Effector memory CD8-positive, alpha-beta T cell (primary cell): ENCODE measurements at regions not wholly inside any gene's neighbourhood (a gene's known extent, or its start where the extent isn't known, plus 50 kb on each side); places are given as distances from the start of the nearest gene placed in this dataset.

Source experiments
- ATAC-seq: fragments of 150-1000 bp; cut with Tn5 transposase; replicated peaks from 2 replicates; pipeline ENCODE4 v1.10.0; 2021; ENCODE audit warnings: mild to moderate bottlenecking, moderate library complexity
- DNase-seq, 3 experiments: peaks; one replicate each; pipeline ENCODE4 v3.0.0; 2021
- H3K27ac Mint-ChIP-seq, 2 donors: one replicate each; pipeline ENCODE4 v1.8.0; 2022; ENCODE audit warnings: mild to moderate bottlenecking in 2 of 2, mixed read lengths in 2 of 2, moderate library complexity in 2 of 2
- H3K27me3 Mint-ChIP-seq, 2 donors: one replicate each; pipeline ENCODE4 v1.8.0; 2022; ENCODE audit warnings: mixed read lengths in 2 of 2
- H3K36me3 Mint-ChIP-seq: one replicate; pipeline ENCODE4 v1.8.0; 2022; ENCODE audit warnings: mild to moderate bottlenecking, moderate library complexity, mixed read lengths; ENCODE audit not compliant: insufficient read depth
- H3K4me1 Mint-ChIP-seq, 2 donors: one replicate each; pipeline ENCODE4 v1.8.0; 2022; ENCODE audit warnings: low read depth in 2 of 2, mixed read lengths in 2 of 2
- H3K4me3 Mint-ChIP-seq, 2 donors: one replicate each; pipeline ENCODE4 v1.8.0; 2022; ENCODE audit warnings: mild to moderate bottlenecking in 2 of 2, mixed read lengths in 2 of 2, moderate library complexity in 2 of 2
- H3K9me3 Mint-ChIP-seq, 2 donors: one replicate each; pipeline ENCODE4 v1.8.0; 2022; ENCODE audit warnings: mixed read lengths in 2 of 2

DNA sequence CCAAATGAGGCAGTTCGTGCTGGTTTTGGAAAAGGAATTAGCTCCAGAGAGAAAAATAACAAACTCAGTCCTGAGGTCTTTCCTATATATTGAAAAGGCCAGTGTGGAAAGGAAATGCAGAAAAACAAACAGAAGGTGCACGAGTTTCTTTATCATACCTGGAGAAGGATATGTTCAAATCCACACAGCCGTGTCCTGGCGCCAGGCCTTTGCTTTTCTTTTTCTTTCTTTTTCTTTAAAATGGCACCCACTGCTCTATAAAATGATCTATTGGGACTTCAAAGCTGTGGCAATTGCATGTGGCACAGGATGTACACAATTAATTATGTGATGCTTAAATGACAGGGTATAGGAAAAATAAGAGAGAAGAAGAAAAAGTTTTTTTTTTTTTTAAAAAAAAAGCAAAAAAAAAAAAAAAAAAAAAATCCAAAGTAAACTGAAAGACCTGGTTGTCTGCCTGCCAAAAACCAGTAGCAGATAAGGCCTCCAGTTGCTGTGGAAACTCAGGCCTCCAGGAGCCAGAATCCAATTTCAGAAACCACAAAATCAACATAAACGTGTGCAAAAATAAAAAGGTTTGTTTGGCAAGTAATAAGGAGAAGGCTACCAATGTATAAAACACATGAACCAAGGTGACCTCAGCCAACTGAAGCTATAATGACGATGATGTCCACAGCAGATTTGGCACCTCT lies 957.6 kb upstream of the SOX9 start:
- no peak overlapping the region for H3K4me3 Mint-ChIP-seq
- H3K36me3 Mint-ChIP-seq: no peaks in the 10 kb centered on the region

DNA sequence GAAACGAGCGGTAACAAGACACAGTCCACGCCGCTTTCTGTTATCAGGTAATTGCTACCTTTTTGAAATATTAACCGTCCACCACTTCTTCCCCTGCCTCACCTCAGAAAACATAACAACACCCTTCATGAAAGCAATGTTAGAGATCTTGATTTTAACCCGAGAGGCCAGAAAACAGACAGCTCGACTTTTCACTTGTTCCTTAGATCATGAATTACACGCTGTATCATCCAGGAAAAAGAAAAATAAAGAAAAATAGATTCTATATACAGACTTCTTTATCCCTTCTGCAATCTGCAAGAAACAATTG lies 957.1 kb upstream of the SOX9 start:
- Mint-ChIP-seq H3K9me3 (peaks cover 3 to 12% of the 10 kb centered on the region in 2 donors), H3K4me3 (no peak overlapping the region), H3K4me1 (no peaks in the 10 kb centered on the region), H3K27ac (no peak overlapping the region), H3K27me3 (no peaks in the 10 kb centered on the region), H3K36me3 (no peaks in the 10 kb centered on the region)
- DNase-seq (no peak), ATAC-seq (no peak)

More for the DNA sequence above, 957.6 kb upstream of the SOX9 start:
- Mint-ChIP-seq H3K27me3 (no peaks in the 10 kb centered on the region), H3K27ac (no peak overlapping the region), H3K9me3 (peaks cover 3 to 12% of the 10 kb centered on the region in 2 donors), H3K4me1 (no peaks in the 10 kb centered on the region)
- DNase-seq (no peak), ATAC-seq (no peak)

DNA sequence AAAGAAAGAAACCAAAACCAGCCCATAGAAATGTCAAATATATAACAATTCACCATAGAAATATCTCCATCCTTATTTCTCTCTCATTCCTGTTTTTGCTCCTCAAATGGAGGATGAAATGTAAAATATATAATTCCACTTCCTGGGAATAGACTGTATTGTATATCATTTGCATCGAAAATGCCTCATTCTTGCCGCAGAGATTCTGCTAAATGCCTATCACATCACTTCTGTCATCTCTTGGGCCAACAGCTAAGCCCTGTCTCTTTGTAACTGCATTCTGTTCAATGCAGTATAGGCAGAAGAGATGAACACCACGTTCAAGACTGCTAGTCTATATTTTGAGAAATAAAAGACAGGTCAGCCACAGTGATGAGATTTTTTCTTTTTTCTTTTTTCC lies 956.3 kb upstream of the SOX9 start:
- Mint-ChIP-seq H3K36me3 (no peaks in the 10 kb centered on the region), H3K27me3 (no peaks in the 10 kb centered on the region), H3K4me1 (no peaks in the 10 kb centered on the region), H3K9me3 (peaks cover 3 to 12% of the 10 kb centered on the region in 2 donors), H3K27ac (no peak overlapping the region), H3K4me3 (no peak overlapping the region)
- ATAC-seq (no peak), DNase-seq (no peak)

DNA sequence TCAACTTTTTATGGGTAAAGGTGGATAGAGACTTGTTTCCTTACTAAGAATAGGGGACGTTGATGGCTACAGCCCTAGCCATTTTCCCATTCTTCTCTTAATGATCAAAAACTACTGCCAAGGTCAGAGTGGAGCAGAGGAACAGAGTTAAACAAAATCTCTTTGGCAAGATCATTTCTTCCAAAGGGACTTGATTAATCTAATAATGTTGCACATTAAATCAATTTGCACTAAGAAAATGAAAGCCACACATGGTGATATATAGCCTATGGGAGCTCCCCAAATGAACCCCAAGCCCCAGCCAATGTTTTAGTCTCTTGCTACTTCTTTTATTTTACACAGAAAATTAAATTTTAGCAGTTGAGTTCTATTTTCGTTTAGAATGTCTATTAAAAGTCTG lies 954.5 kb upstream of the SOX9 start:
- no peaks in the 10 kb centered on the region for H3K36me3 Mint-ChIP-seq
- H3K4me3 Mint-ChIP-seq: no peak overlapping the region
- ATAC-seq: no peak
- H3K27me3 Mint-ChIP-seq: no peaks in the 10 kb centered on the region
- no peak for DNase-seq
- no peak overlapping the region for H3K27ac Mint-ChIP-seq
- no peaks in the 10 kb centered on the region for H3K4me1 Mint-ChIP-seq
- peaks cover 2 to 8% of the 10 kb centered on the region in 2 donors for H3K9me3 Mint-ChIP-seq

DNA sequence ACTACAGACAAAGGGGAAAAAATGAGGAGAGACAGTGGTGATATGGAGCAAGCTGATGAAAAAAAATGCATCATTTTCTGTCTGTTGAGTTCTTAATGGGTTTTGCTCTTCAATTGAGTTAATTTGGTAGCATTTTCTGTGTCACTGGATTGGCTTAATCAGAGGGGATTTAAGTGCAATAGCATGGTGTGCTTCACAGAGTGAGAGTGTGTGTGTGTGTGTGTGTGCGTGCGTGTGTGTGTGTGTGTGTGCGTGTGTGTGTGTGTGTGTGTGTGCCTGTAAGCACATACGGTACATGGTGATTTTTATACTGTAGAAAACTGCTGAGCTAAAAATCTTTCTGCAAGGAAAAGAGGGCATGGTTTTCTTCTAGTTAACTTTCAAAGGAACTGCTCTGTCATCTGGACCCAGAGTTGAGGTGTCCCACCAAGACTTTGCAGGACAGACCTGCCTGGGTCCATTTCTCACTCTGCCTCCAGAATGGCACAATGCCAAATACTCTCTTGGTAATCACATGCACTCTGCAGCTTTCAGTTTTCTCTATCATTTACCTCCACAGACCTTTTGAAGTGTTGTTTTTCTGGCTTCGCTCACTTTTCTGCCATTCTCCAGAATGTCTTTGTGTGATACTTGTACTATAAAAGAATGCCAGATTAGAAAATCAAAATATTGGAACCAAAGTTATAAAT lies 952.6 kb upstream of the SOX9 start:
- DNase-seq: no peak
- H3K4me3 Mint-ChIP-seq: no peak overlapping the region
- no peak overlapping the region for H3K27ac Mint-ChIP-seq
- H3K4me1 Mint-ChIP-seq: no peaks in the 10 kb centered on the region
- ATAC-seq: no peak
- H3K27me3 Mint-ChIP-seq: no peaks in the 10 kb centered on the region
- H3K9me3 Mint-ChIP-seq: peaks cover 2 to 5% of the 10 kb centered on the region in 2 donors
- H3K36me3 Mint-ChIP-seq: no peaks in the 10 kb centered on the region

DNA sequence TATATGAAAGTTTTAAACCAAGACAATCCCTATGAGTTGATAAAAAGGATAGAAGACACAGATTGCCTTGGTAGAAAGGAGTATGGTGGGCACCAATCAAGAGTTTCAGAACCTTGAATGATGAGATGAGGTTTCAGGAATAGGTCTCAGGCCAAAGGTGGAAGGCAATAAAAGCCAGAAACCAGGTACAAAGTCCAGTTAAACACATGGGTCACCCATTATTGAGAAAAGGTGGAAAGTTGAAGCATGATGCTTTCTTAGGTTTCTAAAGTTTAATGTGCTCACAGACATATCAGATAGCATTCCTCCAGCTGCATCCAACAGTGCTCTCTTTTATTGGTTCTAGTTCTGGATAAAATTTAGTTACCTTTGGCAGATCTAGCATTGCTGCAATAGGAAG lies 950.8 kb upstream of the SOX9 start:
- Mint-ChIP-seq H3K27me3 (no peaks in the 10 kb centered on the region), H3K36me3 (no peaks in the 10 kb centered on the region), H3K27ac (no peak overlapping the region), H3K4me3 (no peak overlapping the region), H3K4me1 (no peaks in the 10 kb centered on the region), H3K9me3 (peaks cover 2 to 14% of the 10 kb centered on the region in 2 donors)
- ATAC-seq: no peak
- DNase-seq: no peak

DNA sequence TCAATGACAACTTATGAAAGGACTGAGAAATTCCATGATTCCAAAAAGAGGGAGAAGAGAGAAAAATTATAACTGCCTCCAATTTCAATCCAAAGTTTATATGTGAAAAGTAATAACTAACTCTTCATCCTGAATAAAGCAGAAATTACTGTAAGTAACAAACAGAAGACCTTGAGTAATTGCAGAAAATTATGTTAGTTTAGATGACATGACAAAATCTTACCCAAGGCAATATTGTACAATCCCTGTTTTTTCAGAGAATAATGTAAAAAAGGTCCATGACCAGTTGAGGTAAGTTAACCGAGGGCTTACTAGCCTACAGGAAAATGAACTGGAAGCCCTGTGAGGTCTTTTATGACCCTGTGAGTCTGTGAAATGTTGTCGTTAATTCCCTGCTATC lies 949.5 kb upstream of the SOX9 start:
- no peaks in the 10 kb centered on the region for H3K4me1 Mint-ChIP-seq
- no peak overlapping the region for H3K27ac Mint-ChIP-seq
- H3K36me3 Mint-ChIP-seq: no peaks in the 10 kb centered on the region
- DNase-seq (no peak), ATAC-seq (no peak)
- peaks cover 2 to 14% of the 10 kb centered on the region in 2 donors for H3K9me3 Mint-ChIP-seq
- no peaks in the 10 kb centered on the region for H3K27me3 Mint-ChIP-seq
- H3K4me3 Mint-ChIP-seq: no peak overlapping the region

DNA sequence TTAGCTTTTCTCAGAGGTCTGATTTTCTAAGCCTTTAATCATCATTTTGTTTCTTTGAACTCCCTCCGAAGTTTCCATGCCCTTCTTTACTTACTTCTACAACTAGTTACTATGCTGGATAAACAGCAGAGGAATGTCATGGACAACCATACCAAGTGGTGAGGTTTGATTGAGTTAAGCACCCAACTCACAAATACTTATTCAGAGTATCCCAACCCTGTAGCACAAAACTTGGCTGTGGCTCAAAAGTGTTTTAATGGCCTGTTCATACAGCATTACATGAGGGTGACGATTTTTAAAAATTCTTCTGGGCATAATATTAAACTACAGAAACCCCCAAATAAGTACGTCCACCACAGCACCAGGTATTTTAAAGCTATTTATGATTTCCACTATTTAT lies 946.8 kb upstream of the SOX9 start:
- ATAC-seq (no peak), DNase-seq (no peak)
- Mint-ChIP-seq H3K4me3 (no peak overlapping the region), H3K27ac (no peak overlapping the region), H3K4me1 (no peaks in the 10 kb centered on the region), H3K36me3 (no peaks in the 10 kb centered on the region), H3K27me3 (no peaks in the 10 kb centered on the region), H3K9me3 (peaks cover 2 to 9% of the 10 kb centered on the region in 2 donors)

DNA sequence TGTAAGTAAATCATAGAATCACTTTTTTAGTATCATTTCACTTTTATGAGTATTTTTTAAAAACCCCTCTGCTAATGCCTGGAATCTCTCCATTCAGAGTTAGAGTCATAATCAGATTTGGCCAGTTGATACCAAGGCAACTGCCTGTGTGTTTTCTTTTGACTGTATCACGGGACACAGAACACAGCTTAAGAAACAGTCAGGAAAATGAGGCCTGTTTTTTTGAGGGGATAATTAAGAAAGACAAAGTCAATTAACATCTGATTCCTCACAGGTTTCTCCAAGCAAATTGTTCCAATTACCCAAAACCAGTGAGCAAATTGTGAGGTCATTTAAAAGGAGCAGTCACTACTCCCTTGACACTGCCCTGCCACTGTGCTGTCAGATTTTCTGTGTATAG lies 944.5 kb upstream of the SOX9 start:
- DNase-seq (no peak), ATAC-seq (no peak)
- Mint-ChIP-seq H3K36me3 (no peaks in the 10 kb centered on the region), H3K4me3 (no peak overlapping the region), H3K27me3 (no peaks in the 10 kb centered on the region), H3K4me1 (no peaks in the 10 kb centered on the region), H3K9me3 (peaks cover 2 to 9% of the 10 kb centered on the region in 2 donors), H3K27ac (no peak overlapping the region)

DNA sequence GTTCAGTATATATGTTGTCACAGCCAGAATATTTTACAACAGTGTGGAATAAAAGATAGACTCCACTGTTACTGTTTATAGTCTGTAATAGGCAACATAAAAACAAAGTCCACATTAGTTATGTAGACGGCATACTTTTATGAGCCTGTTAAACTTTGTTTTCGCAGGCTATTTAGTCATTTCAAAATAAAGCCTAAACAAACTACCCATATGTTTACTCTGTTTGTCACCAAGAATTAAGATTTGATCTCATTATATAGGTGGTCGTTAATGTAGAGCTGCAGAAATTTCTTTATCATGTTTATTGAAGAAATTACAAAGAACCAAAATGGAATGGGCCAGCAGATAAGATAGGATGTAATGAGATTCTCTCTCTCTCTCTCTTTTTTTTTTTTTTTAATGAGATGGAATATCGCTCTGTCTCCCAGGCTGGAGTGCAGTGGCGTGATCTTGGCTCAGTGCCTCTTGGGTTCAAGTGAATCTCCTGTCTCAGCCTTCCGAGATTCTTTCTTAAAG lies 943.8 kb upstream of the SOX9 start:
- no peaks in the 10 kb centered on the region for H3K4me1 Mint-ChIP-seq
- no peaks in the 10 kb centered on the region for H3K36me3 Mint-ChIP-seq
- no peak for DNase-seq
- no peak for ATAC-seq
- H3K9me3 Mint-ChIP-seq: peaks cover 0 to 9% of the 10 kb centered on the region in 2 donors
- H3K4me3 Mint-ChIP-seq: no peak overlapping the region
- H3K27me3 Mint-ChIP-seq: no peaks in the 10 kb centered on the region
- H3K27ac Mint-ChIP-seq: no peak overlapping the region

DNA sequence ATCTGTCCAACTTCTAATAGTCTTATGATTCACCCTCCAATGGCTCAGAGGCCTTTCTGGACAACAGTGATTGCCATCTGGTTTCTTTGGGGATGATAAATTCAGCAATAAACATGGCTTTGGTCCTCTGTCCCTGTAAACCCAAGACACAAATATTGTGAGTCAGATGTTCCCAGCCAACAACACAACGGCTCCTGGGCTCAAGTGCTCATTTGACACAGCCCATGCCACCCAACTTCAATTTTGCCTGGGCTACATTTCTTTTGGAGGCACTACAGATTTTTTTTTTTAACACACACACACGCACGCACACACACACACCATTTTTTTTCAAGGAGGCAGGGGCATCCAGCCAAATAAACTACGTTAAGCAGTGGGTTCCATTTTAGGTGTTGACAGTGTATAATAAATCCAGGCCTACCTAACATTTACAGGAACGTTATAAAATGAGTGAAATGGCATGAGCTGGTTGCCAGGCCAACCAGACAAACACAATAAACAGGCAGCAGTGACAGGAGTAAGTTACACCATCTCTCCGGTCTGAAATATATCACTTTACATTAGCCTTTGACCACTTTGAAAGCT lies 939.9 kb upstream of the SOX9 start:
- H3K9me3 Mint-ChIP-seq: peaks cover 0 to 3% of the 10 kb centered on the region in 2 donors
- no peak overlapping the region for H3K4me3 Mint-ChIP-seq
- ATAC-seq (no peak), DNase-seq (no peak)
- H3K4me1 Mint-ChIP-seq: no peaks in the 10 kb centered on the region
- no peaks in the 10 kb centered on the region for H3K36me3 Mint-ChIP-seq
- no peaks in the 10 kb centered on the region for H3K27me3 Mint-ChIP-seq
- peak overlapping the region in 1 of 2 donors; percentile 65 for H3K27ac Mint-ChIP-seq

DNA sequence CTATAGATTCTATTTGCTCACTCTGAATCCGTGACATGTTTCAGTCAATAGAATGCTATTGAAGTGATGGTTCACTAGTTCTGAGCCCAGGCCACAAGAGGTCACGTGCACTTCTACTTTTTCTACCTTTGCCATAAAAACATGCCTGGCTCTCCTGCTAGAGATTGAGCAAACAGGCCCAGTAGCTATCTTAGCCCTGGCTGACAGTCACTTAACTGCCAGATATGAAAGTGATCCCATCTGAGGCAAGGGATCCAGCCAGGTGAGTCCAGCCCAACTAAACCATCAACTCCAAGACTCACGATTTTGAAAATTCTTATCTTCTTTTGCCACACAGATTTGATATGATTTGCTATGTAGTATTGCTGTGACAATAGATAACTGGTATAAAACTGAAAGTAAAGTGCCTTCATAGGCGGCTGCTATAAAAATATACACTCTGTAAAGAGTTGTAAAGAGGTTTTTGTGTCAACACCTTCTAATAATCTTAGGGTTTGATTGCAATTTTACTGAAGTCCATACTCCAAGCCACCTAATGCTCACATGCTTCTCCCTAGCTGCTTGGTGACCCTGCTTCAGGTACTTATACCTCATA lies 937.7 kb upstream of the SOX9 start:
- Mint-ChIP-seq H3K9me3 (peaks cover 0 to 3% of the 10 kb centered on the region in 2 donors), H3K4me1 (no peaks in the 10 kb centered on the region), H3K4me3 (no peak overlapping the region), H3K36me3 (no peaks in the 10 kb centered on the region), H3K27me3 (no peaks in the 10 kb centered on the region), H3K27ac (no peak overlapping the region)
- DNase-seq (no peak), ATAC-seq (no peak)

DNA sequence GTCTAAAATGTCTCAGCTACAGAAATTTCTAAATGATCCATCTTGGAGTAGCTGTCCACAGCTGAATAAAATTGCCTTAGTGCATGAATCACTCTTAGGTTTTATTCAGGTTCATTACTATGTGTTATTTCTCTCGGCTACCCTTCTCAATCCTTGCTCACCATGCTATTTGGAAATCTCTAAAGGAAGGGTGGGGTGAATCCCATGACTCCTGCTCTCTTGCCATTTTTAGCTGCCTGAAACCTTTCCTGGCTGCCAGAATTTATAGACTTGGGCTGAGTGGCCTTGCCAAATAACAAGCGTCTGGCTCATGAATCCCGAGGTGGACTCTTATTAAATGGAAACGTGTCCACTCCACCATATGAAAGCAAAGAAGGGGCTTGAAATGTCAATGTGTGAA lies 936.1 kb upstream of the SOX9 start:
- Mint-ChIP-seq H3K36me3 (no peaks in the 10 kb centered on the region), H3K27me3 (no peaks in the 10 kb centered on the region), H3K9me3 (peaks cover 0 to 3% of the 10 kb centered on the region in 2 donors), H3K27ac (no peak overlapping the region), H3K4me1 (no peaks in the 10 kb centered on the region), H3K4me3 (no peak overlapping the region)
- no peak for DNase-seq
- ATAC-seq: no peak
